Hematopoietic multipotent progenitor cell treated with erythropoietin and hydrocortisone succinate and interleukin-3 and kit ligand, for 6 days (in vitro differentiated cells): ENCODE measurements at regions not wholly inside any gene's neighbourhood (a gene's known extent, or its start where the extent isn't known, plus 50 kb on each side); places are given as distances from the start of the nearest gene placed in this dataset.
A peak's percentile ranks its signal among the peaks of the same experiment; 100 is the strongest.
"Not testable (repeated sequence)": the region's sequence is repeated elsewhere in the genome, so short reads cannot be mapped to it uniquely, and the experiment has no call there.

Source experiments
- DNase-seq: peaks from one replicate; pipeline ENCODE4 v3.0.0-alpha.2; 2015

GRCh38 chr6:109875973-109876372 lies 102.1 kb upstream of the GPR6 start:
- DNase-seq: no peak

DNA sequence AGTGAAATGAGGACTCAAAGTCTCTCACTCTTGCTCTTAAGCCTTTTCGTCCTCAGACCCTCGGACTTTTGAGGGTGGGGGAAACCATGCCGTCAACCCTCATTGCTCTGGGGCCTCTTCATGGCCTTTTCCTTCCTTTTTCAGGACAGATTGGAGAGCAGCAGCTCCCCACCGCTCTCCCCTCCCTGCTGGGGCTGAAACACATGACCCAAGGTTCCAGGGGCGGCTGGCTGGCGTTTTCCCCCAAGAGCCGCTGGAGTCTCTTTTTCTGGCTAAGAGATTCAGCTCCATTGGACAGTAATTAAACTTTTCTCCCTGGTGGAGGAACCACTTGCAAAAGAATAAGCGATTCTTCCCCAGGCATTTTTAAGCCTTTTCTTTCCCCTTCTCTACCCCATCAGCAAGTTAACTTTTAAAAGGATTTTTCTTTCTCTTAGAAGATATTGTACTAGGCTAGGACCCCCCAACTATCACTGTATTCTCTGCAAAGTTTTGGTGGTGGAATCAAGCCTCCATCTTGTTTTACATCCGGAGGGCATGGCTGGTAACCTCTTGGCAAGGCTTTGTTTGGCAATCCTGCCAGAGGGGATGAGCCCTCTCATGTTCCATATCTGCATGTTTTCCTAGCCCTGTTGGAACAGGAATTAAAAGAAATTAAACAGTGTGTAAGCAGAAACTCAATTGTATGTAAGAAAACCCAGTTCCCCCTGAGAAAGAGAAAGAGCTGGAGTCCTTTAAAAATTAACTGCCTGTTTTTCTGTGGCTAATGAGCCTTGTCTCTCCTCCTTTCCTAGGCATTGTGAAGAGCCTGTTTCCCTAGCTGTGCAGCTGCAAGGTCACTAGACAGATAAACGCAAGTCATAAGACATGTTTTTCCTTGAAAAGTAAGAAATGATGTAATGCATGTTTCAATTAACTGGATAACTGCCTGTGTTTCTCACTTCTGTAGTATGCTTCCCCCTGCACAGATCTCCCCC lies 100.8 kb upstream of the GPR6 start:
- no peak for DNase-seq

- not testable (repeated sequence) for DNase-seq
These were observed 100.0 kb upstream of the GPR6 start for GRCh38 chr6:109878005-109878690.

DNA sequence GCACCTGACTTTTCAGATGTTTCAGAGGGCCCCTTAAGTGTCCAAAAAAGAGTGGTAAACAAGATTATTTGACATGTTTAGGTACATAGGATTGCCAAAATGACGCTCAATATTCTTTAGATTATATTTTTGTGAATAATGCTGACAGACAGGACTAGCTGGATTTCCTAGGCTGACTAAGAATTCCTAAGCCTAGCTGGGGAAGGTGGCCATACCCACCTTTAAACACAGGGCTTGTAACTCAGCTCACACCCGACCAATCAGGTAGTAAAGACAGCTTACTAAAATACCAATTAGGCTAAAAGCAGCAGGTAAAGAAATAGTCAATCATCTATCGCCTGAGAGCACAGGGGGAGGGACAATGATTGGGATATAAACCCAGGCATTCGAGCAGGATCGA lies 99.0 kb upstream of the GPR6 start:
- not testable (repeated sequence) for DNase-seq

GRCh38 chr6:109879521-109879920 lies 98.6 kb upstream of the GPR6 start:
- DNase-seq: no peak

DNA sequence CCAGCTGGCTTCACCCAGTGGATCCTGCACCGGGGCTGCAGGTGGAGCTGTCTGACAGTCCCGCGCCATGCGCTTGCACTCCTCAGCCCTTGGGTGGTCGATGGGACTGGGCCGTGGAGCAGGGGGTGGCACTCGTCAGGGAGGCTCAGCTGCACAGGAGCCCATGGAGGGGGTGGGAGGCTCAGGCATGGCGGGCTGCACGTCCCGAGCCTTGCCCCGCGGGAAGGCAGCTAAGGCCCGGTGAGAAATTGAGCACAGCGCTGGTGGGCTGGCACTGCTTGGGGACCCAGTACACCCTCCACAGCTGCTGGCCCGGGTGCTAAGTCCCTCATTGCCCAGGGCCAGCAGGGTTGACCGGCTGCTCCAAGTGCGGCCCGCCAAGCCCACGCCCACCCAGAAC lies 97.0 kb upstream of the GPR6 start:
- DNase-seq: not testable (repeated sequence)

- DNase-seq: not testable (repeated sequence)
These were observed 96.1 kb upstream of the GPR6 start for GRCh38 chr6:109881953-109882490.

GRCh38 chr6:109891924-109892323 lies 86.2 kb upstream of the GPR6 start:
- peak; percentile 21 for DNase-seq

DNA sequence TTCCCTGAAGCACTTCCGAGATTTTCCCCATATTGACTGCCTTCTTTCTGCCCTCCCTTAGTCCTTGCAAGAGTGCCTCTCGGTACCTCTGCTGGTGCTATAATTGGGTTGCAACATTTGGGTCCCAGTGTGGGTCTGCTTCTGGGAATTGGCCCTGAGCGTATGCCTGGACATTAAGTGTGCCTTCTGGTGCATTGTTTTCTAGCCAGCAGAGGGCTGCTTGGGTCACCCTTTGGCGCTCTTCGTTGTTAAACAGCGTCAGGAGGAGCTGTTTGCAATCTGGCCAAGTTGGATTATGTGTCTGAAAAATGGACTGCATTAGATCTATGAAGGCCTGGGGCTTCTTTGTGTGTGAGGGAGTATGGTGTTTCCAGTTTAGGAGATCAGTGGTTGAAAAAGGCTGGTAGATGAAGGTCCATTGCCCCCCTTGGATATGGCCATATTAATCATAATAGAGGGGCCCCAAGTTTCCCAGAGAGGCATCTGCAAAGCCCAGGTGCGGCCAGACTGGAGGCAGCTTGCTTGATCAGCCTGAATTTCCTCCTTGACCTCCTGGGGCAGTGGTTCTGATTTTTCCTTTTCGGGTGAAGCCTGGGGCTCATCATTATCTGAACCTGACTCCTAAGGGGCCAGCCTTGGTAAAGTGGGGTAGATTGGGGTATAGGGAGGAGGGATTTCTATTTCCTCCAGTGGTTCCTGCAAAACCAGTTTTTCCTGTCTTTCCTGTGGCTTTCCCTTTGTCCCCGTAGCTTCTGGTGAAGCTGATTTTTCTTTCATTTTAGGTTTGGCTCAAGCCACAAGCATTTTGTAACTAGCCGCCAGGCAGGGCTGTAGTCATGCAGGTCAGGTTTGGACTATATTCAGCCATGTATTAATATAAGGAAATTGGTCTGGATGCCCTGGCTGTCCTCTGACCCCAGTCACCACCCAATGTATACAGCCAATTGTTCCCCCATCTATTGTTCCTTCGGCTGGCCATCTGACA lies 85.4 kb upstream of the GPR6 start:
- no peak for DNase-seq

- DNase-seq: no peak
These were observed 84.5 kb upstream of the GPR6 start for GRCh38 chr6:109893606-109894005.

- DNase-seq: peak; percentile 51
These were observed 83.9 kb upstream of the GPR6 start for GRCh38 chr6:109894181-109894580.

GRCh38 chr6:109896341-109896740 lies 81.8 kb upstream of the GPR6 start:
- DNase-seq: no peak

GRCh38 chr6:109897025-109897424 lies 81.1 kb upstream of the GPR6 start:
- no peak for DNase-seq

- DNase-seq: no peak
These were observed 80.5 kb upstream of the GPR6 start for GRCh38 chr6:109897561-109898080.

GRCh38 chr6:109901976-109902375 lies 76.1 kb upstream of the GPR6 start:
- DNase-seq: no peak

GRCh38 chr6:109902870-109903269 lies 75.2 kb upstream of the GPR6 start:
- DNase-seq: no peak

GRCh38 chr6:109910571-109910970 lies 67.5 kb upstream of the GPR6 start:
- DNase-seq: no peak

DNA sequence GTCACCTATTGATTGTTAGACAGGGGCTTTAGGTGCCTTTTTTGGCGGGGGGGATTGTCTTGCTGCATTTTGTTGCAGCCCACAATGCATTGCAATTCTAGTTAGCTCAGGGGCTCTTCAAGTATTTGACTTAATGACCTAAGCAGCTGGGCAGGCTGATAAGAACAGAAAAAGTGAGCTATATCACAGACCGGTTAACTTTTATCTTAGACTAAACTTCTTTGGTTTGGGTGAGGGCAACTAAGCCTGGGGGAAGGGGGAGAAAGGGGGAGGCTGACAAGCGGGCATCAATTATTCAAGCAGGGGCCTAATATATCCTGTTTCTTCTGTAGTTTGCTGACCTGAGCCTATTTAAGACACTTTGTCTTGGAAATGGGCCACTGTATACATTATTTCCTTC lies 66.0 kb upstream of the GPR6 start:
- peak; percentile 54 for DNase-seq

- DNase-seq: no peak
These were observed 65.2 kb upstream of the GPR6 start for GRCh38 chr6:109912952-109913351.

GRCh38 chr6:109915748-109916147 lies 62.4 kb upstream of the GPR6 start:
- DNase-seq: not testable (repeated sequence)

DNA sequence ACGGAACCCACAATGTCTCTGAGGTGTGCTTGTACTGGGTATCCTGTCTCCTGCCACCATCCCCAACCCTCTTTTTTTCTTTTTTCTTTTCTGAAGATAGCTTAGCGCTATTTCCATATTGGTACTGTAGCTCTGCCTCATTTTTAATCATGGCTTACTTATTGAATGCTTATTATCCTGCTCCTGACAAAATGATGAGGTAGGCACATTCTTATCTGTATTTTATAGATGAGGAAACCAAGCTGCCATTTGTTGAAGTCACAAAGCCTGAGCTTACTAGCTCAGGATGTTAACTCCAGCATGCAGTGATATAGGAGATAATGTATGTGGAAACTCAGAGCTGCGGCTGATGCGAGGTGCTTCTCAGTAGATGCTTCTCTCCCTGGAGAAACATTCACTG lies 61.4 kb upstream of the GPR6 start:
- DNase-seq: no peak

GRCh38 chr6:109918227-109918626 lies 59.9 kb upstream of the GPR6 start:
- DNase-seq: no peak
